Stimulated activated CD4-positive, alpha-beta T cell treated with anti-CD3 and anti-CD28 coated beads, Interleukin-2, amount 100 ng/mL, for 48 hours (primary cell): ENCODE measurements at regions not wholly inside any gene's neighbourhood (a gene's known extent, or its start where the extent isn't known, plus 50 kb on each side); places are given as distances from the start of the nearest gene placed in this dataset.

ENCODE experiments used
- DNase-seq, 2 donors: peaks; one replicate each; pipeline ENCODE4 v3.0.0-alpha.2; 2020

GRCh38 chr15:70361106-70361505, 263.4 kb upstream of the TLE3 start:
- no peak for DNase-seq

DNA sequence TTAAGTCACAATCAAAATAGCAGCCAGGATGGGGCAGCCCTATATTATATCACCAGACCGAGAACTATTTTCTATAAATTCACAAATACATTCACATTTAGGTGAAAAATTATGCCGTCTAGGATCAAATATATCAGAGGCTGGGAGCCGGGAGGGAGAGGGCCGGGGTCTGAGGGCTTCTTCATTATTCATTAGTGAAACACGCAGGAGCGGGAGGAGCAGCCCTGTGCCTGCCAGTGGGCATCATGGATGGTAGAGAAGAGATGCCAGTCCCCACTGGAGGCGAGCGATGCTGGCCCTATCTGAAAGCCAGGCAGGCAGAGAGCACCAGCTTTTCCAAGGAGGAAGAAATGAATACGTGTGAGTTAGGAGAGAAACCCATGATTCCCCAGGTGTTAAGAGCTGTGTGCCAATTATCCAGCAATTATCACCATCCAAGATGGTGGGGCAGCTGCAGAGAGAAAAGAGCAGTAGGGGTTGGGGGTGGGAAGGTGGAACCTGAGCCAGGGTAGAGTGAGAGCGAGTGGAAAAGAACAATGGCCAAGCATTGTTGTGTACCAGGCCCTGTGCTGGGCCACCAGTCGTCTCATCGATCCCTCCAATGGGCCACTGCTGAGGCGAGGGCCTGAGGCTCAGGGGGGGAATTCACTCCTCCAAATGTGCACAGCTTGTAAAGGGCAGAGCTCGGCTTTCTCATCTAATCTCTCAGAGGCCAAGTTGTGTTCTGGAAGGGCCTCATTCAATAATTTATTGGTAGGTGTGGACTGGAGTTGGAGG, 261.3 kb upstream of the TLE3 start:
- no peak for DNase-seq

DNA sequence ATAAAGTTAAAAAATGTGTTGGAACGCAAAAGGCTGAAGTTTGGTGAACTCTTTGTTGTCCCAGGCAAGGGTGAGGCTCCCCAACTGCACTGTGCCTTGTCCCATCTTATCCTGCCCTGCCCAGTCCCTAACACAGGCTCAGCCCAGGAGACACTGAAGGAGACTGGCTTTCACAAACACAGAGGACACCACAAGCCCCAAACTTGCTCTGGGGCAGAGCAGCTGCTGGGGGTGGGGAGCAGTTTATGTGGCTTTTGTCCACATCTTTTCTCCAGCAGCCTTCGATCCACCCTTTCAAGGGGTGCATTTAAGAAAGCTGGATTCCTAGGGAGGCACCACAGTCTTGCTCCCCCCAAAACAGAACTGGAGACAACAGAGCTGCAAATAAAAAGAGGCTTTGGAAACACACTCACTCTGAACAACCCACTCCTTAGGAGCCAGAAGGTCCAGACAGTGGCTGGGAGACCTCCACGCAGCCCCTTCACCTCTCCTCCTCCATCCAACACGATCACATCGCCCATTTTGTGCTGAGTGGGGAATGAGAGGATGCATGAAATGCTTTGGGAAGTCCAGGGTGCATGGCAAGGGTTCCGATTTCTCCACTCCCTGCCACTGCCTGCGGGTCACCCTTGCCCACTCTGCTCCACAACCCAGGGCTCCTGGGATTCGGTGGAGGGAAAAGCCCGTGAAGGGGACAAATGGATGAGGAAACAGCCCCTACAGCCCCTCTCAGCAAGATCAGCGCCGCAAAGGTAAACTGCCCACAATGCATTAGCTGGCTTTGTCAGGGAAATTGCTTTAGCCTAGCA, 260.5 kb upstream of the TLE3 start:
- no peak for DNase-seq

DNA sequence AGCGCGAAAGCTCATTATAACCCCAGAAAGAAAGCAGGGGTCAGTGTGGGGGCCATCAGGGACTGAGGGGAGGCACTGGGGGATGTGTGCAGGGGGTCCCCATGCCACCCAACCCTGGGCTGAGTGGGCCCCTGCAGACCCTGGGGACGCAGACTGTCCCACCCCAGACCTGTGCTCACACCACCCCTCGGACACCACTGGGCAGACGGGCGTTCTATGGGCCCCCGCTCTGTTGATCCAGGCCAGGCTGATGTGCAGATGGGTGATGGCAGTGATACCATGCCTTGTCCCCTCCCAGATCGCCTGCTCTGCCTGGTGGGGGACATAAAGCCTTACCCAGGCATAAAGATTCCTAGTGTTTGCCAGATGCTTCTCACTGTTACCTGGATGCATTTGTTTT, 259.7 kb upstream of the TLE3 start:
- DNase-seq: no peak

DNA sequence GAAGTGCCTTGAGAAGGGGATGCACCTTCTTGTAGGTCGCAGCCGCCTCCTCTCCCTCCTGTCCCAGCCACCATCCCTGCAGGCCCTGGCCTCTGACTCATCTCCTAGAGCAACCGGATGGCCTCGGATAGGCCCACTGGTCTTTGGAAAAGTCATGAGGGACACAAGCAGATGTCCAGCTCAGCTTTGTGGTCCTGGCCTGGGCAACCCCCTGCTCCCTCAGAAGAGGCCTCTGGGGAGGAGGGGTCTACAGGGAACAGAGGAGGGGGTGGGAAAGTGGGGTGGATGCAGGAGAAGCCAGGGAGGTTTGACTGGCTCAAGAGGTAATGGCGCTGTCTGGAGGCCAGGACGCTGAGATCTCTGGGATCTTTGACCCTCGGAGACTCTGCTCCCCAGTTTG, 259.2 kb upstream of the TLE3 start:
- no peak for DNase-seq

DNA sequence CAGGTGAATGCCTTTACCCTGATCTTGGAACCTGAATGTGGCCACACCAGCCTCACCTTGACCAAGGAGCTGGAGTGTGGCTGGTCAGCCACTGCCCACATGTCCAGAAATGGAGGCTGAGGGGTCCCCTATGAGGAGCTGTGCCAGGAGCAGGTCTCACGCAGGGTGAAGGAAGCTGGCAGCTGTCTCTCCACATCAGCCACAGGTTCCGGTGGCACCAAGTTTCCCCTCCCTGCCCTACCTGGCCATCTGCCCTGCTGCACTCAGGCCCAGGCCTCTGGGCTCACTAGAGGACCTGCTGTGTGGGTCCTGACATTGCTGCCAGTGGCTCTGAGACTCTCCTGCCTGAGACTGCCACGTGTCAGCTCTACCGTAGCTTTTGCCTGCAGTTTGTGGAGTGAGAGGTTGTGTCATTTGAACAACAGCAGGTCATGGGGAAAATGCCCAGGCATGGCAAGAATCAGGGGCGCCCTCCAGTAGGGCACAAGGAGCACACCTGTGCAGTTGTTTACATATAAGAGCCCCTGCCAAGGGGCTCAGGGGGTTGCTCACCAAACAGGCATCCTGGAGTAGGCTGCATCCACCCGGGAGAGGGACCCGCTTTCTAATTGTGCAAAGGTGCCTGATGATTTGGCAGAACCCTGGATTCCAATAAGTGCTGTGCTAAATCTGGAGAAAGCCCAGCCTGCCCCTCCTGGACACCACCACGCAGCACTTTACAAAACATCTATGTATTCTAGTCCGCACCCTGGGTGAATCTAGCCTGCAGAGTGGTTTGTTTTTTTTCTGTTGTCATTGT, 258.5 kb upstream of the TLE3 start:
- DNase-seq: no peak

DNA sequence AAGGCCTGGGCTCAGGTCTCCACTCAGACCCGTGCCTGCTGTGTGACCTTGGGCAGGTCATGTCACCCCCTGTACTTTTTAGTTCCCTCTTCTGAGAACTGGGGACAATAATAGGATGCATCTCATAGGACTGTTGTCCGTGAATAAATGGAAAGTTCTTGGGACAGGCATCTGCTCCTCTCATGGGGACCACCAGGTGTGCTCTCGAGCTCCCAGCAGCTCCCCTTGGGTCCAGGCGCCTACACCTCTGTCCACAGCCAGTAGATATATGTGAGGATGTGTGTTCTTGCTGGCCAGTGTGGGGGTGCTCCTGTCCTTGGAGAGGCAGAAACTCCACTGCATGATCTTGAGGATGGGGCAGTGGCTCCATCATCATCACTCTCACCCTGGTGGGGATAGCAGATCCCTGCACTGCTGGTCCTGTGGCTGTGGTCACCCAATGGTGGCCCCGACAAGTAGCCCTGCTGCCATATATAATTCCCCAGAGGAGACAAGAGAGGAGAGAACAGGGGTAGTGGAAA, 257.6 kb upstream of the TLE3 start:
- no peak for DNase-seq

- DNase-seq: no peak
Measured at GRCh38 chr15:70354346-70354905, 256.7 kb upstream of the TLE3 start.

DNA sequence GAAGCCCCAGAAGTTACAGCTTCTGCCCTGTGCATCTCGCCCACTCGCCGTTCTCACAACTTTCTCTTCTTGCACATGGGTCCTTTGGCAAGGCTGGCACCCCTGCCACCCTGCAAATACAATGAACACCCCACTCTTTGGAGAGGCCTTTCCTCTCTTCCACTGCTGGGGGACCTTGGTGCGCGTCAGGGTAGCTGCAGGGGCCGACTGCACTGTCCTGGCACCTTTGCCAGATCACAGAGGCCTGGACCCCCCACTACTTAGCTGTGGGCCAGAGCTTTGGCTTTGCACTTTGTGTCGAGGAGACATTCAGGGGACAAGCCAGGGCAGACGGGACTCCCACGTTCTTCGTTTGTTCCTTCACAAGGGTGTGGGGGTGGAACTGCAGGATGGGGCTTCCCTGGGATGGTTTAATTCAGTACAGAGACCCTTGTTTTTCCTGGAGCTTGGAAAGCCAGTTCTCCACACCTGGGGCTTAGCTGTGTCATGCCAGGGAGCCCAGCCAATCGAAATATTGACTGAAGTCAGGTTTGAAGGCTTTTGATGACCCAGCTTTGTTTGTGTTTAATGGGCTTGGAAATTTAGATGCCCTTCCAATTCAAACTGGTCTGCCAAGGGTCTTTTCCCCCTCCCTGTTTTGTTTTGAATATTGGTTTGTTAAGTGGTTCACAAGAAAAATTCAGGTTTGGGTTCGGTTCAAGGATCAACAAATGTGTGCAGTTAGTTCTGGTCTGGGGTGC, 256.1 kb upstream of the TLE3 start:
- DNase-seq: no peak

- DNase-seq: no peak
Measured at GRCh38 chr15:70351941-70352774, 254.4 kb upstream of the TLE3 start.

GRCh38 chr15:70351391-70351790, 253.7 kb upstream of the TLE3 start:
- no peak for DNase-seq

DNA sequence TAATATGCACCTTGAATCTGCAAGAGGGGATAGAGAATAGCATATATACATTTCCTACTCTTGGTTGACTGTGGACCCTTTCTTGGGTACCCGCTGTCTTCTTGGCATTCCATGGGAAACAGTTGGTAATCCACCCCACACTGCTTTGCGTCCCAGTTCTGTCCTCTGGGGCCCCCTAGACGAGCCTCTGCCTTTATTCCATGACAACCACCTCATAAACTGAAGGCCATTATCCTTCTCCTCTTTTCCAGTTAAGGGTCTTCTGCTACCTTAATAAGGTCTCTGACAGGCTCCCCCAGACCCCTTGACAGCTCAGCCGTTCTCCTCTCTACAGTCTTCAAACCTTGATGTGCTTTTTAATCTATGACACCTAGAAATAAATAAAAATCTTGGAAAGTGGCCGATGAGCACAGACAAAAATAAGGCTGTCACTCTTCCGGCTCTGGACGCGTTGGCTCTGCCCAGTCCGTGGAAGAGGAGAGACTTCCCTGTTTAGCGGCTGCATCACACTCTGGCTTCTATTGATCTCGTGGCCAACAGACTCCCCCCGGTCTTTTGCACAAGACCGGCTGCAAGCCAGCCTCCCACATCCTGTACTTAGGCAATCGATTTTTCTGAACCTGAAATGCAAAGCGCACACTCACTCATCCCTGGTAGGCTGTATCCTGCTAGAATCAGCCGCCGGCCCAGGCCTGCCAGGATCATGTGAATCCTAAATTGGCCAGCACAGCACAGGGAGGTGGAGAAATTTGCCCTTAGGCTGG, 251.0 kb upstream of the TLE3 start:
- no peak for DNase-seq

GRCh38 chr15:70348226-70348543, 250.5 kb upstream of the TLE3 start:
- no peak for DNase-seq

DNA sequence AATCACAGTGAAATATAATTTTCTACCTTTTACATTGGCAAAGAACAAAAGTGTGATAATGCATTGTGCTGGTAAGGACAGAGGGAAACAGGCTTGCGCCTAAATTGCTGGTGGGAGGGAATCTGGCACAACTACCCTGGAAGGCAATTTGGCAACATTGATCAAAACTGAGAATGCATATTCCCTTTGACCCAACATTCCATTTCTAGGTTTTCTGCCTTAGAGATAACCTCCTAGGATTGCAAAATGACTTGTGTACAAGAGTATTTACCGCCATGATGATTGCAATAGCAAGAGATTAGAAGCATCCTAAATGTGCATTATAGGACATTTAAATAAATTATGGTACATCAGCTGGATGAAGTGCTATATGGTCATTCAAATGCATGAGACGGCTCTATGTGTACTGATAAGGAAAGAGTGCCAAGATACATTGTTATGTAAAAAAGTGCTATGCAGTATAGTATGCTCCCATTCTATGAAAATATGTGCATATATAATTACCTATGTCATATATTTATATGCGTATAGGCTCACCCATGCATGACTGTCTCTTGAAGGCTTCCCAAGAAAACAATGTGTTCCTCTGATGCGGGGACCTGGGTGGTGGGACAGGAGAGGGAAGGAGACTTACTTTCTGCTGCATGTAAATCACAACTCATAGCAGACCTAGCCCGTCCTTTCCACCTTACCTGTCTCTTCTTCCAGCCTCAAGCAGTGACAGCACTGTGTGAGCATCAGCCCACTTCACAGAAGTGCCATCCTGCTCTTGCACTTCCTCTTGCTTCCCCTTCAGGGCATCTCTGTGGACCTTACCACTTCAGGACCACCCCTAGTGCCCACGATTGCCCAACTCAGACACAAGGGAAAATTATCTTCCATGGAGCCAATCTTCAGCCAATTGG, 249.9 kb upstream of the TLE3 start:
- DNase-seq: no peak

- DNase-seq: no peak
Measured at GRCh38 chr15:70345251-70346019, 247.7 kb upstream of the TLE3 start.

DNA sequence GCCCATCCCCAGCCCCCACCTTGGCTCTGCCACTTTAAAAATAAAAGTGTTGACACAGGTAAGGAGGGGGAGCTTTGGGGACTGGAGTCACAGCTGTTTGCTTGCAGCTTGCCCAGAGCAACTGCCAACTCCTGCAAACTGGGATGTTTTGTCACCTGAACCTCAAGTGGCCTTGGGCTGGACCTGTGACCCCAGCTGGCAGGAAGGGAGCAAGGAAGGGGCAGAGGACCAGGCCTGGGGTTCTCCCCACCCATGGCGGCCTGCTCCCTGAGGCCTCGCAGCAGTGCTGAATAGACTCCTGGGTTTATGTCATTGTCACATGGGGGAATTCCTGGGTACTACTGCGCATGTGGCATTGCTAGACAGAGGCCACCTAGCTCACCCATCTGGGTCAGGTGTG, 246.9 kb upstream of the TLE3 start:
- DNase-seq: no peak

GRCh38 chr15:70343961-70344621, 246.4 kb upstream of the TLE3 start:
- no peak for DNase-seq
